ENCODE measurements at regions not wholly inside any gene's neighbourhood (a gene's known extent, or its start where the extent isn't known, plus 50 kb on each side); places are given as distances from the start of the nearest gene placed in this dataset.

DNA sequence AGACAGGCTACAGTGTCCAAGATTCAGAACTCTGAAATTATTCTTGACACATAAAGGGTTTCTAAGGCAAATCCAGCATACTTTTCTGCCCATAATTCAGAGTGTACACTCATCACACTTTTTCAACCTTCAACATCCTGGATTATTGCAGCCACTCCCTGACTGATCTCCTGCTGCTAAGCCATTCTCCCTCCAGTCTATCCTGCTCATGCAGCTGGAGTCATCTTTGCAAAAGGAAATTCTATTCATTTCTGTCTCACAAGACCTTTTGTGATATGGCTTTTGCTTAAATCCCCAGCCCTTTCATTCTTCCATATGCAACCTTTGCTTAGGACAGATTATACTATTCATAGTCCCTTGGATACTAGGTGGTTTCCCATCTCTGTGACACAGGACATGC is 236.1 kb upstream of the LDB2 start:
- Histone ChIP-seq H3K27ac (ENCODE audit: low read depth, low read length) (no peak overlapping the region), H2BK15ac (replicated peaks; ENCODE audit: low read depth) (no peak overlapping the region)

DNA sequence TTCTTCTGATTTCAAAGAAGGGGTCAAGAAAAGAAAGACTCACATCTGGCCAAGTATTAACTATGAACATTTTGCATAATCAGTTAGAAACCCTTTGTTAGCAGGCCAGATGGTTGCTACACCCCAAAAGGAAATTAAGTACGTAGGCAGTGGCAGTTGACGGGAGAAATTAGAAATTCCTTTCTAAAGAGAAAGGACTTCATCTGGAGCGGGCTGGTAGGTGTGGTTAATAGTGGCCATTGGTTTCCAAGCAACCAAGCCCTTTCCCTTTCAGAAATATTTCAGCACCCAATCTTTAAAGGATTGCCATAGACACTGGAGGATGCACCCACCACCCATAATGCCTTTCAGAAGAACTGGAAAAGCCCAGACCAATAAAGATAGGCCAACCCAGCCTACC is 235.7 kb upstream of the LDB2 start:
- H3K9ac ChIP-seq (ENCODE audit: low read length), result no peak overlapping the region
- WGBS (ENCODE audit: extremely low coverage, insufficient coverage, low lambda C conversion rate), result no CpG with 5 or more reads among the region's 3 CpGs
- DNase-seq, result no peak

More for the DNA sequence above, 236.1 kb upstream of the LDB2 start:
- no peak overlapping the region for H2AK5ac ChIP-seq (ENCODE audit: low read length)
- H3K79me2 ChIP-seq (ENCODE audit: control insufficient read depth, insufficient read depth, low read length), result no peaks in the 10 kb centered on the region
- no peak overlapping the region for H2BK5ac ChIP-seq (ENCODE audit: low read length)
- H3K56ac ChIP-seq (ENCODE audit: low read length), result no peak overlapping the region
- H3K4me2 ChIP-seq (ENCODE audit: low read length), result no peak overlapping the region
- no peak overlapping the region for H3K4ac ChIP-seq (ENCODE audit: low read depth, low read length)
- no peak overlapping the region for H3K18ac ChIP-seq (ENCODE audit: low read length)
- H3K9ac ChIP-seq (ENCODE audit: low read length), result no peak overlapping the region
- no peak overlapping the region for H2BK120ac ChIP-seq (ENCODE audit: low read depth, low read length)
- H3K27me3 ChIP-seq (ENCODE audit: insufficient read depth, low read length, poor library complexity), result no peaks in the 10 kb centered on the region
- H3K4me3 ChIP-seq (ENCODE audit: low read length), result no peak overlapping the region
- H3K79me1 ChIP-seq (ENCODE audit: low read length), result no peaks in the 10 kb centered on the region
- DNase-seq, result no peak
- H3K23ac ChIP-seq (ENCODE audit: low read length), result no peak overlapping the region
- no peak overlapping the region for H4K8ac ChIP-seq (ENCODE audit: low read depth, low read length)
- H3K4me1 ChIP-seq (ENCODE audit: control insufficient read depth, low read depth, low read length), result no peaks in the 10 kb centered on the region
- H4K5ac ChIP-seq (ENCODE audit: low read length), result no peak overlapping the region
- no peaks in the 10 kb centered on the region for H3K36me3 ChIP-seq (ENCODE audit: control insufficient read depth, insufficient read depth, low read length)

DNA sequence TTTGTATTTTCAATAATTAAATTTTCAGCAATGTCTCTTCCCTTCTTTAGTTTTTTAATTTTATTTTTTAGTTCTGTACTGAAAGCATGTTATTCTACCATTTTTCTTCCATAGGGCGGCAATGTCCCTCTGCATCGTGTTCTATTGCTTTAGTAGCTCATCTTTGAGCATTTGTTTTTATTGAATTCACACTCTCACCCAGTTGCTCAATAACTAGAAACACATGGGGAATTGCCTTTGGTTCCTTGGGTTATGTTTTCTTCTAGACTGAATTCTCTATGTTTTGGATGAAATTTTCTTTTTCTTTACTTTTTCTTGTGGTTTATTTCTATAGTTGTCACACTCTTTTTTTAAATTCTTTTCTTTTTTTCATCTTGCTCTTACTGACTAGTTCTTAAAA is 233.8 kb upstream of the LDB2 start:
- no peaks in the 10 kb centered on the region for H3K36me3 ChIP-seq (ENCODE audit: control insufficient read depth, insufficient read depth, low read length)
- no peaks in the 10 kb centered on the region for H3K4me1 ChIP-seq (ENCODE audit: control insufficient read depth, low read depth, low read length)
- H2AK5ac ChIP-seq (ENCODE audit: low read length), result no peak overlapping the region
- H3K79me2 ChIP-seq (ENCODE audit: control insufficient read depth, insufficient read depth, low read length), result no peaks in the 10 kb centered on the region
- no peak overlapping the region for H4K5ac ChIP-seq (ENCODE audit: low read length)
- no peak overlapping the region for H2BK120ac ChIP-seq (ENCODE audit: low read depth, low read length)
- no peak overlapping the region for H3K4me3 ChIP-seq (ENCODE audit: low read length)
- no peak overlapping the region for H4K8ac ChIP-seq (ENCODE audit: low read depth, low read length)
- no peak overlapping the region for H3K27ac ChIP-seq (ENCODE audit: low read depth, low read length)
- no peak overlapping the region for H2BK15ac ChIP-seq (replicated peaks; ENCODE audit: low read depth)
- H3K23ac ChIP-seq (ENCODE audit: low read length), result no peak overlapping the region
- no peak overlapping the region for H3K18ac ChIP-seq (ENCODE audit: low read length)
- H3K27me3 ChIP-seq (ENCODE audit: insufficient read depth, low read length, poor library complexity), result no peaks in the 10 kb centered on the region
- no peaks in the 10 kb centered on the region for H3K79me1 ChIP-seq (ENCODE audit: low read length)
- DNase-seq, result no peak
- H2BK5ac ChIP-seq (ENCODE audit: low read length), result no peak overlapping the region
- H3K56ac ChIP-seq (ENCODE audit: low read length), result no peak overlapping the region
- no peak overlapping the region for H3K4ac ChIP-seq (ENCODE audit: low read depth, low read length)
- H3K4me2 ChIP-seq (ENCODE audit: low read length), result no peak overlapping the region
- H3K9ac ChIP-seq (ENCODE audit: low read length), result no peak overlapping the region
- WGBS (ENCODE audit: extremely low coverage, insufficient coverage, low lambda C conversion rate), result no CpG with 5 or more reads among the region's 2 CpGs

More for the DNA sequence above, 235.7 kb upstream of the LDB2 start:
- H3K36me3 ChIP-seq (ENCODE audit: control insufficient read depth, insufficient read depth, low read length), result no peaks in the 10 kb centered on the region
- H3K56ac ChIP-seq (ENCODE audit: low read length), result no peak overlapping the region
- no peak overlapping the region for H3K4me3 ChIP-seq (ENCODE audit: low read length)
- H3K18ac ChIP-seq (ENCODE audit: low read length), result no peak overlapping the region
- no peak overlapping the region for H2BK120ac ChIP-seq (ENCODE audit: low read depth, low read length)
- no peak overlapping the region for H2AK5ac ChIP-seq (ENCODE audit: low read length)
- H3K23ac ChIP-seq (ENCODE audit: low read length), result no peak overlapping the region
- H2BK5ac ChIP-seq (ENCODE audit: low read length), result no peak overlapping the region
- H3K4me2 ChIP-seq (ENCODE audit: low read length), result no peak overlapping the region
- H4K5ac ChIP-seq (ENCODE audit: low read length), result no peak overlapping the region
- H4K8ac ChIP-seq (ENCODE audit: low read depth, low read length), result no peak overlapping the region
- no peaks in the 10 kb centered on the region for H3K79me2 ChIP-seq (ENCODE audit: control insufficient read depth, insufficient read depth, low read length)
- H3K4me1 ChIP-seq (ENCODE audit: control insufficient read depth, low read depth, low read length), result no peaks in the 10 kb centered on the region
- H2BK15ac ChIP-seq (replicated peaks; ENCODE audit: low read depth), result no peak overlapping the region
- no peaks in the 10 kb centered on the region for H3K27me3 ChIP-seq (ENCODE audit: insufficient read depth, low read length, poor library complexity)
- H3K27ac ChIP-seq (ENCODE audit: low read depth, low read length), result no peak overlapping the region
- no peak overlapping the region for H3K4ac ChIP-seq (ENCODE audit: low read depth, low read length)
- no peaks in the 10 kb centered on the region for H3K79me1 ChIP-seq (ENCODE audit: low read length)

DNA sequence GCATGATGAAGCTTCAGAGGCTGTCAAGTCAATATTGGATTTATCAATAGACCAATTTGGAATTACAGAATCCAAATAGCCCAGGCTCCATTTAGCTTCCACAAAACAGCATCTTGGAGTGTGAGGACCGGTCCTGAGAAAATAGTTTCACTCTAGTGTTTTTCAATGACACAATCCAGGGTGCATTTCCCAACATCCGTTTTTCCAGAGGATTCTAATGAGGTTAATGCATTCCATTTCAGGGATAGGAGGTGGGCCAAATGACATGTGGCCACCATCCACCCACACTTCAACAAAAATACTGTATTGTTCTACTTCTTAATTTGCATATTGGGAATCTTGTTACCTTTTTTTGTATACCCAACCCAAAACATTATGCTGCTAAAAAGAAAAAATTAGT is 229.8 kb upstream of the LDB2 start:
- no peak overlapping the region for H3K4me2 ChIP-seq (ENCODE audit: low read length)
- H3K4me3 ChIP-seq (ENCODE audit: low read length), result no peak overlapping the region
- H2BK120ac ChIP-seq (ENCODE audit: low read depth, low read length), result no peak overlapping the region
- no peak overlapping the region for H3K23ac ChIP-seq (ENCODE audit: low read length)
- H3K79me1 ChIP-seq (ENCODE audit: low read length), result no peaks in the 10 kb centered on the region
- H3K79me2 ChIP-seq (ENCODE audit: control insufficient read depth, insufficient read depth, low read length), result no peaks in the 10 kb centered on the region
- no peak overlapping the region for H4K8ac ChIP-seq (ENCODE audit: low read depth, low read length)
- no peak overlapping the region for H3K18ac ChIP-seq (ENCODE audit: low read length)
- H2BK5ac ChIP-seq (ENCODE audit: low read length), result no peak overlapping the region
- H3K4me1 ChIP-seq (ENCODE audit: control insufficient read depth, low read depth, low read length), result no peaks in the 10 kb centered on the region
- H2BK15ac ChIP-seq (replicated peaks; ENCODE audit: low read depth), result no peak overlapping the region
- no CpG with 5 or more reads among the region's 2 CpGs for WGBS (ENCODE audit: extremely low coverage, insufficient coverage, low lambda C conversion rate)
- DNase-seq, result no peak
- H4K5ac ChIP-seq (ENCODE audit: low read length), result no peak overlapping the region
- H3K36me3 ChIP-seq (ENCODE audit: control insufficient read depth, insufficient read depth, low read length), result no peaks in the 10 kb centered on the region
- no peak overlapping the region for H2AK5ac ChIP-seq (ENCODE audit: low read length)
- H3K4ac ChIP-seq (ENCODE audit: low read depth, low read length), result no peak overlapping the region
- no peaks in the 10 kb centered on the region for H3K27me3 ChIP-seq (ENCODE audit: insufficient read depth, low read length, poor library complexity)
- H3K56ac ChIP-seq (ENCODE audit: low read length), result no peak overlapping the region
- H3K9ac ChIP-seq (ENCODE audit: low read length), result no peak overlapping the region
- H3K27ac ChIP-seq (ENCODE audit: low read depth, low read length), result no peak overlapping the region

DNA sequence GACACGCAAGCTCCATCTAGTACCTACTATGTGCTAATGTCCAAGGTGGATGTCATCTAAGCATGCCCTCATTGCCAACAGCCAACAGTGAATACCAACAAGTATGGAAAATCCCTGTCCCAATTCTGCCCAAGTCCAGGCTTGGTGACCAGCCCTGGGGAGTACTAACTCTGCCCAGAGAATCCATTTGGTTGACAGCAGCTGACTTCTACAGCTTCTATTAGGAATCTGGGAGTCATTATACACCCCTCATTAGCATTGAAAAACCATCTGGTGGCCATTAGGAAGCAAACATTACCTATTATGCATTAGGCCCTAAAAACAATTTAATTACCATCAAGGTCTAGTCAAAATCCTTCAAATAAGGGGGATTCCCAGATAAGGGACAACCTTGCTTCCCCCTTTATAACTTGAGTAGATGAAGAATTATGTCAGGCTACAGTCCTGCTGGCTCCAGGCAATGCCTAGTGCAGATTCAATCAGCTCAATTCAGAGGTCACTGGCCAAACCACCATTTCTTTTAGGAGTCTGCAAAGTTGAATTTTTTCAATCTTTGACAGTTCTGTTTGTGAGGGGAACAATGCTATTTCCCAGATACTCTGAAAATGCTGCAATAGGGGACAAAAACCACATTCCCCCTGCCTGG is 228.0 kb upstream of the LDB2 start:
- H3K4ac ChIP-seq (ENCODE audit: low read depth, low read length), result no peak overlapping the region
- H3K36me3 ChIP-seq (ENCODE audit: control insufficient read depth, insufficient read depth, low read length), result no peaks in the 10 kb centered on the region
- no peak overlapping the region for H3K4me2 ChIP-seq (ENCODE audit: low read length)
- no peak overlapping the region for H2BK15ac ChIP-seq (replicated peaks; ENCODE audit: low read depth)
- no peak overlapping the region for H3K4me3 ChIP-seq (ENCODE audit: low read length)
- no peak overlapping the region for H2BK120ac ChIP-seq (ENCODE audit: low read depth, low read length)
- no peak overlapping the region for H3K18ac ChIP-seq (ENCODE audit: low read length)
- no peak overlapping the region for H4K5ac ChIP-seq (ENCODE audit: low read length)
- H3K79me1 ChIP-seq (ENCODE audit: low read length), result no peaks in the 10 kb centered on the region
- H3K56ac ChIP-seq (ENCODE audit: low read length), result no peak overlapping the region
- H2AK5ac ChIP-seq (ENCODE audit: low read length), result no peak overlapping the region
- no peak overlapping the region for H2BK5ac ChIP-seq (ENCODE audit: low read length)
- no peak for DNase-seq
- H3K23ac ChIP-seq (ENCODE audit: low read length), result no peak overlapping the region
- H3K27me3 ChIP-seq (ENCODE audit: insufficient read depth, low read length, poor library complexity), result no peaks in the 10 kb centered on the region
- no peaks in the 10 kb centered on the region for H3K4me1 ChIP-seq (ENCODE audit: control insufficient read depth, low read depth, low read length)
- H4K8ac ChIP-seq (ENCODE audit: low read depth, low read length), result no peak overlapping the region
- no peak overlapping the region for H3K9ac ChIP-seq (ENCODE audit: low read length)
- no peak overlapping the region for H3K27ac ChIP-seq (ENCODE audit: low read depth, low read length)
- no peaks in the 10 kb centered on the region for H3K79me2 ChIP-seq (ENCODE audit: control insufficient read depth, insufficient read depth, low read length)
- WGBS (ENCODE audit: extremely low coverage, insufficient coverage, low lambda C conversion rate), result no CpG with 5 or more reads among the region's 1 CpG

DNA sequence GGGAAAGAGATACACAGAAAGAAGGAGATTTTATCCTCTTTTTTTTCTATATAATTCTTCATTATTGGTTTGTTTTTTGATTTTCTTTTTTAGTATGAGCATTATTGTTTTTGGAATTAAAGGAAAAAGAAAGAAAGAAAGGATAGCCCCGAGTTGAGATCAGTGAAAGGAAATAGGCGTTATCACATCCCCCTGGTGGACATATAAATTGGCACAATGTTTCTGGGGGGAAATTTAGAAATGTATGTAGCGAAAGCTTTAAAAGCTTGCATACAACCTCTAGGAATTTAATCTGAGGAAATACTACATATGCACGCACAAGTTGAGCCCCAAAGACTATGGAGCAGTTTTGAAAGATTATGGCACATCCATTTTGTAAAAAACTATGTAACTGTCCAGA is 226.3 kb upstream of the LDB2 start:
- no peak overlapping the region for H2BK15ac ChIP-seq (replicated peaks; ENCODE audit: low read depth)
- H2BK120ac ChIP-seq (ENCODE audit: low read depth, low read length), result no peak overlapping the region
- H3K79me2 ChIP-seq (ENCODE audit: control insufficient read depth, insufficient read depth, low read length), result no peaks in the 10 kb centered on the region
- no peak overlapping the region for H2AK5ac ChIP-seq (ENCODE audit: low read length)
- H3K4me2 ChIP-seq (ENCODE audit: low read length), result no peak overlapping the region
- no peaks in the 10 kb centered on the region for H3K79me1 ChIP-seq (ENCODE audit: low read length)
- no peaks in the 10 kb centered on the region for H3K4me1 ChIP-seq (ENCODE audit: control insufficient read depth, low read depth, low read length)
- DNase-seq, result no peak
- H3K4ac ChIP-seq (ENCODE audit: low read depth, low read length), result no peak overlapping the region
- no peak overlapping the region for H3K9ac ChIP-seq (ENCODE audit: low read length)
- no peak overlapping the region for H3K27ac ChIP-seq (ENCODE audit: low read depth, low read length)
- H3K56ac ChIP-seq (ENCODE audit: low read length), result no peak overlapping the region
- no CpG with 5 or more reads among the region's 4 CpGs for WGBS (ENCODE audit: extremely low coverage, insufficient coverage, low lambda C conversion rate)
- no peak overlapping the region for H4K8ac ChIP-seq (ENCODE audit: low read depth, low read length)
- H3K4me3 ChIP-seq (ENCODE audit: low read length), result no peak overlapping the region
- H3K23ac ChIP-seq (ENCODE audit: low read length), result no peak overlapping the region
- no peak overlapping the region for H3K18ac ChIP-seq (ENCODE audit: low read length)
- H2BK5ac ChIP-seq (ENCODE audit: low read length), result no peak overlapping the region
- no peaks in the 10 kb centered on the region for H3K27me3 ChIP-seq (ENCODE audit: insufficient read depth, low read length, poor library complexity)
- H3K36me3 ChIP-seq (ENCODE audit: control insufficient read depth, insufficient read depth, low read length), result no peaks in the 10 kb centered on the region
- no peak overlapping the region for H4K5ac ChIP-seq (ENCODE audit: low read length)
